ENCODE measurements at regions not wholly inside any gene's neighbourhood (a gene's known extent, or its start where the extent isn't known, plus 50 kb on each side); places are given as distances from the start of the nearest gene placed in this dataset.
"Not testable (repeated sequence)": the region's sequence is repeated elsewhere in the genome, so short reads cannot be mapped to it uniquely, and the experiment has no call there.

DNA sequence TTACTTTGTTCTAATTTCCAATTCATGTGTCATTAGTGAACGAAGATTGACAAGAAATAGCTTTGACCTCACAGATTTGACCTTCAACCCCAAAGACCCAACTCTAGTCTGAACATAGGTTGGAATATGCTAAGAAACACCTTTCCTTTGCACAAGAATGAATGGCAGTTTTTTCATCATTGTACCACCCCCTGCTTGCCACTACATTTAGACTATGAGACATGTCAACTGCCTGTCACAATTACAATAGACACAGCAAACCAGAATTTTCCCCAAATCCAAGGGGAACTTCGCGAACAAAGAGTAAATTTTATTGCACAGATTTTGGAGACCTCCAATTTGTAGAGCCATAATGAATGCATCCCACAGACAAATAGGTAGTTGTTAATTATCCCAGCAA, 535.4 kb downstream of the PRKD1 start:
- DNase-seq = no peak

DNA sequence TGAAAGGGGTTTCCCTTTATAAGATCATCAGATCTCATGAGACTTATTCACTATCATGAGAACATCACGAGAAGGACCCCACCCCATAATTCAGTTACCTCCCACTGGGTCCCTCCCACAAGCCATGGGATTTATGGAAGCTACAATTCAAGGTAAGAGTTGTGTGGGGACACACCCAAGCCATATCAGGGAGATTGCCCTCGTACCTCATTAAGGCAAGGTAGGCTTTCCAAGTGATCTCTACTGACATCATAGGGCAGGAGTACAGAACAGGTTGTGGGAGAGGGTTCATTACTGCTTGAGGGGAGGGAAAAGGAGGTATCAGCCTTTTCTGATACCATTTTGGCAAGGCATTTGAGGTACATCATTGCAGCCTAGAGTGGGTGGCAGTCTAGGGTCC, 524.6 kb downstream of the PRKD1 start:
- no peak for DNase-seq

DNA sequence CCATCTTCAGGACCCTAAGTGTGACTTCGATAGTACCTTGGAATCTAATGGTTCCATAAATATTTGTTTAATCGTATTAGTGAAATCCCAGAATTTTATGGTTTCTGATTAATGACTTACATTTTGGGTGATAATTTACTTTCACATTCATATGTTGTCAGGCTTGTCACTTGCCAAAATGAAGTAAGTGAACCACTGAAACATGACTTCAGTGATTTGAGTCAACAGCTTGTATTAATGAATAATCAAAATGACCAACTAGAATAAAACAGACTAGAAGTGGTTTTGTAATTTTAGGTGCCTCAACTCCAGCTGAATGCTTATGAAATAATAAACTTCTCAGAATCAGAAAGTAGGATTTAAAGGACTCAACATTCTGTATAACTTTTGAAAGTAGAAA, 517.1 kb downstream of the PRKD1 start:
- no peak for DNase-seq

DNA sequence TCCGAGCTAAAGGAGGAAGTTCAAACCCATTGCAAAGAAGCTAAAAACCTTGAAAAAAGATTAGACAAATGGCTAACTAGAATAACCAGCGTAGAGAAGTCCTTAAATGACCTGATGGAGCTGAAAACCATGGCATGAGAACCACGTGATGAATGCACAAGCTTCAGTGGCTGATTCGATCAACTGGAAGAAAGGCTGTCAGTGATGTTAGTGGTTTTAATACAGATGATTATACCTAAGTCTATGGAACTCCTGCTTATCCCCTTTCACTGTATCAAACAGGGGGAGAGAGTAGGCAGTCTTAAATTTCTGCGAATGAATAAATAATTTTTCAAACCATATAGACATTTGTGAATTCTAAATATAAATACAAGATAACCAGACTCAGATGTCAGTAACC, 512.7 kb downstream of the PRKD1 start:
- not testable (repeated sequence) for DNase-seq

DNA sequence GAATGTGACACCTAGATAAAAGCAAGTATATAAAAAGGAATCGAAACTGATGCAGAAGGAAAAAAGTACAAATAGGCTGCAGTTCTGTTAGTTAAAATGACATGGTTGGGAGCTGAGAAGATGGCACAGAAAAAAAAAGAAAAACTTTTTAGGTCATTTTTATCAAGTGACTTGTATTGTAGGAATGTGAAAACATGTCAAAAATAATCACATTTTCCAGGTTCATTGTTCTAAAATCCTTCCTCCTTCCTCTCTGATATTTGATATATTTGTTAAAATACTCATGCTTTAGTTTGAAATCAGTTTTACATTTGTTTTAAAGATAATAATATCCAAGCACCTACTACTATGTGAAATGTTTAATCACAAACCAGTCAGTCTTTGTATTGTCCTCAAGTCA, 507.9 kb downstream of the PRKD1 start:
- DNase-seq = no peak

DNA sequence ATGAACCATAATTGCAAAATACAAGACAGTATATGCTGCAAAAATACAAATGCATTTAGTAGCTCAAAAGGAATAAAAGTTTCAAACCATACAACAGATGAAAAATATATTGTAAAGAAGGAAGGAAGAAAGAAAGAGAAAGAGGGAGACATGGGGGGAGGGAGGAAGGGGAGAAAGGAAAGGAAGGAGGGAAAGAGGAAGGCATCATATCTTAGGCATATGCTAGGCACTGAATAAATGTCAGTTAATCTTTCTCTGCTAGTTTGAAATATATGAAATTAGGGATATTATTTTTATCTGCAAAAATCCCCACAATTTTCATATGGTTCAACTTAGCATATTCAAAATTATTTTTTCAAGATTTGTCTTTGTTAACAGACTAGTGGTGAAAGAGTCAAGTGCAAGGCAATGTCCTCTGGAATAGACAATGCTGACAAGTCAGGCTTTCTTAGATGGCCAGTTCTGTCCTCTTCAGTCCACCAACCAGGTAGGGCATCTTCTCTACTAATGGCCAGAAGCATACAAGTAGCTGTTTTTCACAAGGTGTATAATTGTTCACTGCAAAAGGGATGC, 506.4 kb downstream of the PRKD1 start:
- no peak for DNase-seq

DNA sequence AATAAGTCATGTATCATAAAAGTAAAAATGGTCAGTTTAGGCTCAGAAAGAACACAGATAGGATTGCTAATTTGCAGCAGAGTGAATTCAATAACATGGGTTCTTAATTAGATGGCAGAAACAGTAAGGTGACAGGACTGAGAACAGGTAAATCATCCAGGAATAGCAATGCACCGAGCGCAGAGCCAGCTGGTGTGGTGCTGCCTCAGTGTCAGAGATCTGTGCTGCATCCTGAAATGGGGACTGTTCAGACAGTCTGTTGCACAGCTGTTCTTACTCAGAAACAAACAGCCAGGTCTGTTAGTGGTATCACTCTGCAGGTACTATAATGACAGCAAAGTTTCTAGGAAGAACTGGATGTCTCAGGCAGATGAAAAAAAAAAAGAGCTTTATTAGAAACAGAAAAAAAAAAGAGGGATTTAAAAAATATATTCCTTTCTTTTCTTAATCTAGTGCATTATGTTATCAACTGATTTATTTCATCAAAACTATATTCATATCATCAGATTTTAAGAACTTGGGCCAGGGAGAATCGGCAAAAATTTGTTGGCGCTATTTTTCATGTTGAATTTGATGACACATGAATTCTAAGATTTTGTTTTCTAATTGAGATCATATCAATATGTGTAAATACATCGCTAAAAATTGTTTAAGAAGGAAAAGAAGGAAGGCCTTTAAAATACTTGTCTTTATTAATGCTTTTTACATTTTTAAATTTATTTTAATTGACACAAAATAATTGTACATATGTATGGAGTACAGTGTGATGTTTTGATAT, 501.8 kb downstream of the PRKD1 start:
- DNase-seq = no peak

DNA sequence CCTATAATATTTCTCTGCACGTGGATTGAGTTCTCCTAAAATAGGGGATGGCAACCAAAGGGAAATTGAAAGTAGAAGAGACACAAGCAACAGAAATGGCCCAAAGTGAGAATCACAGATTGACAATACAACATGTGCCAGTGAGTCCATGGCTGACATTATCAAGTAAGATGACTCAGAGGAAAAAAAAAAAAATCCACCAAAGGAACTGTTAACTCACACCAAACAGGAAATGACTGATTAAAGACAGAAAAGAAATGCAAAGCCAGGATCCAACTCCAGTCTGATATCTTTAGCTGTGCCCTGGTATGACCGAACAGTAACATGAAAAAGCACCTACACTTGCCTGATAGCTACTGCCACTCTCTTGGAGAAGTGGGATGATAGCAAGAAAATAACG, 485.0 kb downstream of the PRKD1 start:
- no peak for DNase-seq

DNA sequence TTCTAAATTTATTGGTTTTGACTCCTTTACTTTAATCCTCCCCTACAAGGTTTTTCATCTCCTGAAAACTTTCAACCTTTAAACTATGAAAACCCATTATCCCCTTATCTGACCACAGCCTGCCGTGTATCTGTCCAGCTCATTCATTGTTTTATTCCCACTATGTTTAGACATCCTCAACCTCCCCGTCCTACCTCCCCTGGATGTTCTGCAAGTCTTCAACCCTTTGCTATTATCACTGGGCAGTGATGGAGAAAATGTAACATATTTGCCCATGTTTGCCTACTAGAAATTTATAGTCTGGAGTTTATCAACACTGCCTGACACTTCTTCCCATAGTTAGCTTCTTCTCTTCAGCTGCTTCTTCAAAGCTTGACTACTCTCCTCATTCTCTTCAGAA, 483.4 kb downstream of the PRKD1 start:
- no peak for DNase-seq

DNA sequence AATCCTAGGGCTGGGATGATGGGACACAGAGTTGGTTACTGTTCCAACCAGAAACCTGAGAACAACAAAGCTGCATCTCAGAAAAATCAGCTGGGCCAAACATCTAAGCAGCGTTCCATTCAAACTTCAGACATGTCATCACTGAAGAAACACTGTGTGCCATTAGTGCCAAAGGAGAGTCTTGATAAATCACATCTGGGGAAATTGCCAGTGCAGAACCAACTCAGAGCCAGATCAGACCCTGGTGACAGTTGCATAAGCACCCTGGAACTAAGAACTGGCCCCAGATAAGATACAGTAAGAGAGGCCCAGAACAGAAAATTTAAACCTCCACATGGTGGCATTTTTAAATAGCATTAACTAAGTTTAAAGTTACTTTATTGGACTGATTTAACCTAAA, 482.8 kb downstream of the PRKD1 start:
- DNase-seq = no peak

DNA sequence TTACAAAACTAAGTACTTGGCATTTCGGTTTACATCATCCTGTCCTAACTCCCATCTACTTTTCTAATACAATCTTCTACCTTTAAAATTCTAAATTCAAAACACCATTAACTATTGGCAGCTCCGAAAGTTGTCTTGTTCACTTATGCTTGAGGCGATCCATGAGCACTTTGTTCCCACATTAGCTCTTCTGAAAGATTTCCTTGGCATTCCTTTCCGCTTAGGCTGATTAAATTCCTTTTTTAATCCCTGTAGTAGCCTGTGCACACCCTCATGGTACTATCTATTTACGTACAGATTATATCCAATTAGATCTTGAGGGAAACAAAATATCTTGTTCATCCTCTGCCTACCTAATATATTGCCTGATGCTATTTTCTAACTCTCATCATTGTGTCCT, 480.7 kb downstream of the PRKD1 start:
- no peak for DNase-seq

DNA sequence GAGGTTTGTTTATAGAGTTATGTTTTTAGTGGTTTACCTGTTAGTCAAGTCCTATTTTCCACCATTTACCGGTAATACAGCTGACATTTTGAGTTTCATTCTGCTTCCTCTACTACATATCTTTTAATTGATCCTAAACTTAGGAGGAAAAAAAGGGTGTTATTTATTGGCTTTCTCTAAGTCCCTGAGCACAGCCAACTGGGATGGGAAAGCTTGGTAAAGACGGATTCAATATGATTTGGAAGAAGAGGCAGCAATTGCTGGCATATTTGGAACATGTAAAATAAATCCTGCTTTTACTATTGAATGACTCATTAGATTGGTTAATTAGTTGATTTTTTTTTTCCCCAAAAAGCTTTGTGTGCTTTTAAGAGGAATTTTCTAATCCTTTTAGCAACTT, 475.7 kb downstream of the PRKD1 start:
- DNase-seq = no peak

DNA sequence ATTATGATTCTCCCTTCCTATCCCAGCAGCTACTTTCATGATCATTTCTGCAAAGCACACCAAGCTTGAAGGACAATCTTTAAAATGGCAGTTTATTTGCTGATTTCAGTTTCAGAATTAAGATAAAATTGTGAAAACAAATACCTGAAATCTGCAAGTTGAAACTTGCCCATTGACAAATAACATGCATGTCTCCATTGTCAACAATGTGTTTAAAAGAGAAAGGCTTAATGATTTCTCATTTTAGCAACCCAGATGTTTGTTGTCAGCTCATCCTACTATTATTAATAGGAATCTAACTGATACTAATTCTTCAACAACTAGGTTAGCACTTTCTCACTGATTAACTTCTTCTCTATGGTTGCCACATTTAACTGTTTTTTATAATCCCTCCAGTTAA, 474.6 kb downstream of the PRKD1 start:
- no peak for DNase-seq

DNA sequence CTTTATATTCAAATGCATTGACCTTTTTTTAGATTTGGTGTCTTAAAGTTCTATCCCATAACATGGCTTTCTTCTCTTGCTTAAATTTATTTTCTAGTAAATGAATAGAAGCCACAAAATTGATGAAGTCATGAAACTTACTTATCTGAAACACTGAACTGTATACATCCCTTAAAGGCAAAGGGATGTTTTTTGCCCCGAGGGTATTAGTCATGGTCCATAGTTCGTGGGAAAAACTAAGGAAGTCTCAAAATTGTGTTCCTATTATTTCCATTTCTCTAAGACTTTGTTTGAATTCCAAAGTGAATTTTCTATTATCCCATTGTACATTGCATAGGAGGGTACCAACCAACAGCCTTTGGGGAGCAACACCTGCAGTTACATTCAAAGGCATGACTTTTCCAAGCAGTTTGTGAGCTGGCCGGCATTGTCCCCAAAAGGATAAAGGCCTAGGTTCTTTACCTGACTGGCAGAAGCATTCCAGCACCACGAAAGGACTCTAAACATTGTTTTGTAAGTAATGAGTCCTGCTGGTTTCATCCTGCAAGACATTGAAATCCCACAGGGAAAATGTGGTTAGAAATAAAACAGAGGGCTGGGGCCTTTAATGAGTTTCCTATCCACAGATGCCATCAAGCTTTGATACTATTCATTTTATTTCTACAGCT, 473.5 kb downstream of the PRKD1 start:
- DNase-seq = no peak

DNA sequence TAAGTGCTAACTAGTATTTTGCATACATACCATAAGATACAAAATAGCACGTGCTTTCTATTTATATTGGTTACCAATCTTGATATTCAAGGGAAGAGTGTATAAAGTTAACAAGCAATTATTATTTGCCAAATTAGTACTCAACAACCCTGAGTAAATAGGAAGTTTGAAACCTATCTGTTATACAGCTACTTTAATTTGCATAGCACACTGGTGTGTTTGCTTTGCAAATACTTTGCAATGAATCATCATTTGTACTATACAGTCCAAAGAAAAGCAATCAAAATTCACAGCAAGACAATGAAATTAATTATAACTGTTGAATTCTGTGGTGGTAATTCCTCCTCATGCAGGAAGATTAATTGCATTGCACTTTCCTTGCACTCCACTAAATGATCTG, 469.1 kb downstream of the PRKD1 start:
- peak; percentile 70 for DNase-seq

DNA sequence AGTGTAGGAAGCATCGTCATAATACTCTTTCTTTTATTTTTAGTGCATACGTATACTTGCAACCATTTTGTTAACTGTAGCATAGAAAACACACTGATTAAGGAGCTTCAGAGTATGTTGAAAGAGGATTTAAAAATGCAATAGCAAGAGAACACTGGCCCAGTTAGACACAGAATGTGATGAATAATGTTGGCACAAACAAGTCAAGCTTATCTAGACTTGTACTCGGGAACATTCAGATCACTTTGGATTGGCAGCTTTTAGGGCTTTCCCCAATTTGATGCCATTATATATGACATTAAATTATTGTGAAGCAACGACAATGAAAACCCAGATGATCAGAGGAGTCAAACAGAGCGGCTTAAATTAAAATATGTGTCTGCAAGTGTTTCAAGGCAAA, 468.1 kb downstream of the PRKD1 start:
- no peak for DNase-seq

DNA sequence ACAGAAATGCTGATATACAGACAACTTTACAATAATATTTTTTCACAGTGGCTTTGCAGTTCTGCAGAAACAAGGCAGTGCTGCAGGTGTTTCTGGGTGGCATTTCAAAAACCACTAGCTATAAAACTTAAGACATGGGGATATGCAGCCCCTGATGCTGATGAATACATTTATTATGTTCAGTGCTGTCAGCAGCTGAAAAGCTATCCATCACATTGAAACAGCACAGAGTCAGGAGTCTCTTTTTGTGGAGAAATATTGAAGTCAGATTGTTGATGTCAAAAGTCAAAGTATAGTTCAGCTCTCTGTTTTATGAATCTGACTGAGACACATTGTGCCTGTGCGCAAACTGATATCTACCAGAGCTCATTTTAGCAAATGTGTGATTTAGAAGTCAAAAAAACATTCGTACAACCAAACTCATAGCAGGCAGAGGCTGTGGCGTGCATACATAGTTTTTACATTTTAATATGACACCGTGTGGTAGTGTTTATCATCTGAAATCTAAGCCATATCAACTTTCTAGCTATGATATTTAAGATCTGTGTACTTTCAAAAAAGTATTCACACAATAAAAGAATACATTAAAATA, 467.6 kb downstream of the PRKD1 start:
- no peak for DNase-seq

DNA sequence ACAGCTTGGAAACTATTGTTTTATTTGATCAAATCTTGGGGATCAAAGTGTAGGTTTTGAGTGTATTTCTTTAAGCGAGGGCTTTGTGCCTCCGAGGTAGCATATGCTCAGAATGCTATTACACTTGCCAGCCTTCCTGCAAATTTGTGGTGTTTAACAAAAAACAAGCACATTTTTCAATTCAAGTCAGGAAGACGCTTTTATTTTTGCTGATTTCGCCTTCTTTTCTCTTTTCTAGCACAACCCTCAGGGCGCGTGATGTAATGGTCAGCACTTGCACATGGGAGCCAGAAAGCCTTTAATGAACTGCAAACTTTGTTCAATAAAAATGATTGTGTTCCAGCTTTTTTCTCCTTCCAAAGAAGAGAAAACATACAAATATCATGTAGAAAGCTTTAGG, 466.5 kb downstream of the PRKD1 start:
- DNase-seq = no peak

DNA sequence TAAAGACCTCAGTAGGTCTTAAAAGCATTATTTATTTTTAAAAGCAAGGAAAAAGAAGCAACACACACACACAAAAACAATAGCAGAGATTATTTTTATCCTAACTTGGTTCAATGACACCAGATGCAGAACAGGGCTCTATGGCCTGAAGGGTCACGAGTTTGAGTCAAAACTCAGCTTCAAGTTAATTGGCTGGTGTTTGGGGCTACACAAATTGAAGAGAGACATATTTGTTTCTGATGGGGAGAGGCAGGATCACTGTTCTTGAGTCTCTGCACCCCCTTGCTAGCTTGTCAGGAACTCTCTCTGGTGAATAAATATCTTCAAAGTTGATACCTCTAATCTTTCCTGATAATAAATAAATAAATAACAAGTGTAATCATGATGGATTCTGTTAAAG, 466.1 kb downstream of the PRKD1 start:
- DNase-seq = no peak

DNA sequence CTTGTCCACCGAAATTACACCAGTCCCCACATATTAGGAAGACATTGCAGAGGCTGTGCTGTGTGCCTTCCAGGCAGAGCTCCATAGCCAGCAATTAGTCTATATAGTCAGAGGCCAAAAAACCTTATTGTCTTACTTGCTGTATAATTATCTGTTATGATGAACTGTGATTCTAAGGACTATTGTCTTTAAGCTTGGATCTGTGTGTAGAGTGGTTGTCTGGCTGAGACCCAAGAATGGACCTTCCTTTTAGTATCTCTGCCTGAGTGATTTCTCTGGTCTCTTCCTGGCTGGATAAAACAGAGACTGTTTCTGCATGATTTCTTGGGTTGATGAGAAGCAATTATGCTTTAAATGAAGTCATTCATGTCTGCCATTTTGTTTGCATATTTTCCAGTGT, 465.3 kb downstream of the PRKD1 start:
- peak; percentile 3 for DNase-seq

DNA sequence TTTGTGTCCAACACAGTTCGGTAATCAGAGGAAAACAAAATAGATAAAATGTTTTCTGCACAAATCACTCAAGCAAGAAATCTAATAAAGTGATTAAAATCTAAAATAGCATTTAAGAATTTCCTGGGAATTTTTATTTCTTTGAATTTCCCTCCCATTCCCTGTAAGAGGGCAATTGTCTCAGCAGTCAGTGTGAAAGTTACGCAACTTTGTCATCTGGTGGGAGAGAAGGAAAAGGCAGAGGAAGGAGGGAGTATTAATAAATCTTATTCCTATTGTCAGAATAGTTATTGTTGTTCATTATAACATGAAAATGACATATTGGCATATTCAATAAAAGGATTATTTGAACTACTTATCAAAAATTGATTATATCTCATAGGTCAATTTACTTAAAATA, 464.9 kb downstream of the PRKD1 start:
- no peak for DNase-seq

DNA sequence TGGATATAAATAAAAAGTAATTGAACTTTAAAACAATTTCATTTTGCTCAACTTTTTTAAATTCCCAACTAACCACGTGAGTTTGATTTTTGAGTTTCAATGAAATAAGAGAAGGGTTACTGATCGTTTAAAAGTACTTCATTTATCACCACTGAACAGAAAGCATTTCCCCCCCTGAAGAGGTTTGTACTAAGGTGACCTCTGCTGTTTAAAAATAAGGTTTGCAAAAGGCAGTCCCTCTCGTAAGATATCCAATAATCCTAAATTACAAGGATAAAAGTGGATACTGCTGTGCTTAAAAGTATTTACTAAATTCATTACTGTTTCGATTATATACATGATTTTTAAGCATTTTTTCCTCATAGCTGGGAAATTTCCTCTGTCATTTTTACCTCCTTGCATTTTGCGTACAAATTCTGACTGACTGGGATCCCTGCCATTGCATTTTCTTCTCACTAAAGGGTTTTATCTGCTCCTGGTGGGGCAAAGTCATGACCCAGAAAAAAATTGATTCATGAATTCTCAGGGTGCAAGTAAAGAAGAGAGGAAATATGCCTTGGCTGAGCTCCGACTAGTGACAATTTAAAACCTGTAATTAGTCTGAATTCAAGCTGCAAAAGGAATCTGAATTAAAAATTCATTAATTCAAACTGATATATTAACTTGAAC, 463.8 kb downstream of the PRKD1 start:
- no peak for DNase-seq

DNA sequence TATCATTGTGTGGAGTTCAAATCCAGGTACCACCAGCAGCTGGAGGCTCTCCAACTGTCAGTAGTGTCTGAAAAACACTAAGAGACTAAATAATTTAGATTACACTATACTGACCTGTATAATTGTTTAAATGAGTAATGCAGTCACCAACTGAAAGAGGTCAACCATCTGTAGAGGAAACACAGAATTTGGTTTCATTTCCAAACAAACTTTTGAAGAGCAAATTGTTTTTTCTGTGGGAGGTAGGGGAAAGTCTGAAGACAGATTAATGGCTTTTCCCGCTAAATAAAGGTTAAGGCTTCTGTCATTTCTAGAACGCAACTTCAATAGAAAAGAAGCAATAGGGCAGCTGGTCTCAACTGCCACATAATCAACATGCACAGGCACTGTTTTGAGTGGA, 462.6 kb downstream of the PRKD1 start:
- no peak for DNase-seq

DNA sequence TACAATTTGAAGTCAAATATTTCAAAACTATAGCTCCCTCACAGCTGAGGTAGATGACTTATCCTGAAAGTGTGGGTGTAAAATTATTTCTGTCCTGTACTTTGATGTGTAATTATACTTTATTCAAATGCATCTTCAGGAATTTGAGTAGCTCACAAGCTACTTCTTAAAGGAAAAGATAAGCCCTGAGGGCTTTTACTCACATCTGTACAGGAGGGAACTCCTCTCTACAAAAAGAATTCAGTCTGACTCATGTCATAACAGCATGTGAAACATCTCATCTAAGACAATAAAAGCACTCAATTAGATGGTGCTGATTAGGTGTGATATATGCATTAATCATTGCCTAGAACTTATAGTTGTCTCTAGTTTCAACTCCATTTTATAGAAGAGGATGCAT, 452.0 kb downstream of the PRKD1 start:
- DNase-seq = no peak

Measured in NCI-H526 treated with DMSO at 0.1 percent for 48 hours (cell line).